Ishikawa (cell line): ENCODE measurements at regions not wholly inside any gene's neighbourhood (a gene's known extent, or its start where the extent isn't known, plus 50 kb on each side); places are given as distances from the start of the nearest gene placed in this dataset.

ENCODE experiments used
- CEBPB ChIP-seq: IDR thresholded peaks from 2 replicates; pipeline ENCODE4 v1.6.1; 2012
- CREB1 ChIP-seq: IDR thresholded peaks from 2 replicates; pipeline ENCODE4 v1.6.1; 2012; ENCODE audit warnings: low read depth
- EGR1 ChIP-seq: IDR thresholded peaks from 2 replicates; pipeline ENCODE4 v1.6.1; 2012
- EP300 ChIP-seq: IDR thresholded peaks from 2 replicates; pipeline ENCODE4 v1.6.1; 2012; ENCODE audit warnings: borderline replicate concordance
- FOXM1 ChIP-seq: IDR thresholded peaks from 2 replicates; pipeline ENCODE4 v1.6.1; 2012; ENCODE audit warnings: low read depth, borderline replicate concordance
- NFIC ChIP-seq: IDR thresholded peaks from 2 replicates; pipeline ENCODE4 v1.6.1; 2012
- RAD21 ChIP-seq: IDR thresholded peaks from 2 replicates; pipeline ENCODE4 v1.6.1; 2012; ENCODE audit warnings: low read depth
- TAF1 ChIP-seq: IDR thresholded peaks from 2 replicates; pipeline ENCODE4 v1.6.1; 2012; ENCODE audit warnings: low read depth, mild to moderate bottlenecking
- TCF12 ChIP-seq: IDR thresholded peaks from 2 replicates; pipeline ENCODE4 v1.6.1; 2012; ENCODE audit warnings: low read depth
- TEAD4 ChIP-seq: IDR thresholded peaks from 2 replicates; pipeline ENCODE4 v1.6.1; 2012
- YY1 ChIP-seq: IDR thresholded peaks from 2 replicates; pipeline ENCODE4 v1.6.1; 2012; ENCODE audit warnings: low read depth
- ZBTB7A ChIP-seq: IDR thresholded peaks from 2 replicates; pipeline ENCODE4 v1.6.1; 2012; ENCODE audit warnings: low read depth
- TF ChIP-seq, protein P1 (sequence below): IDR thresholded peaks from 2 replicates; pipeline ENCODE4 v1.6.1; 2012; ENCODE audit warnings: low read depth, mild to moderate bottlenecking
- TF ChIP-seq, protein P2 (sequence below): IDR thresholded peaks from 2 replicates; pipeline ENCODE4 v1.6.1; 2012
- TF ChIP-seq, protein P3 (sequence below): IDR thresholded peaks from 2 replicates; pipeline ENCODE4 v1.6.1; 2012

DNA sequence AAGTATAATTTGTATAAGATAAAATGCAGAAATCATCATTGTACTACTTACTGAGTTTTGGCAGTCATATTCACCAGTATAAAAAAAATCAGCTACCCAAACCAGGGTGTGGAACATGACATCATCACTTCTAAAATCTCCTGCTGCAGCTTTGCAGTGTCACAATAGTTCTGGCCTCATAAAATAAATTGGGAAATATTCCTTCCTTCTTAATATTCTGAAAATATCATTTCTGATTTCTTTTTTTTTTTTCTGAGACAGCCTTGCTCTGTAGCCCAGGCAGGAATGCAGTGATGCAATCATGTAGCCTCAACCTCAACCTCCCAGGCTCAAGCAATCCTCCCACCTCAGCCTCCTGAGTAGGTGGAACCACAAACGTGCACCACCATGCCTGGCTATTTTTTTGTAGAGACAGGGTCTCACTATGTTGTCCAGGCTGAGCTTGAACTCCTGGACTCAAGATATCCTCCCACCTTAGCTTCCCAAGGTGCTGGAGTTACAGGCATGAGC lies 101.4 kb downstream of the TMEM18 start:
- TF ChIP-seq, protein P1, sequence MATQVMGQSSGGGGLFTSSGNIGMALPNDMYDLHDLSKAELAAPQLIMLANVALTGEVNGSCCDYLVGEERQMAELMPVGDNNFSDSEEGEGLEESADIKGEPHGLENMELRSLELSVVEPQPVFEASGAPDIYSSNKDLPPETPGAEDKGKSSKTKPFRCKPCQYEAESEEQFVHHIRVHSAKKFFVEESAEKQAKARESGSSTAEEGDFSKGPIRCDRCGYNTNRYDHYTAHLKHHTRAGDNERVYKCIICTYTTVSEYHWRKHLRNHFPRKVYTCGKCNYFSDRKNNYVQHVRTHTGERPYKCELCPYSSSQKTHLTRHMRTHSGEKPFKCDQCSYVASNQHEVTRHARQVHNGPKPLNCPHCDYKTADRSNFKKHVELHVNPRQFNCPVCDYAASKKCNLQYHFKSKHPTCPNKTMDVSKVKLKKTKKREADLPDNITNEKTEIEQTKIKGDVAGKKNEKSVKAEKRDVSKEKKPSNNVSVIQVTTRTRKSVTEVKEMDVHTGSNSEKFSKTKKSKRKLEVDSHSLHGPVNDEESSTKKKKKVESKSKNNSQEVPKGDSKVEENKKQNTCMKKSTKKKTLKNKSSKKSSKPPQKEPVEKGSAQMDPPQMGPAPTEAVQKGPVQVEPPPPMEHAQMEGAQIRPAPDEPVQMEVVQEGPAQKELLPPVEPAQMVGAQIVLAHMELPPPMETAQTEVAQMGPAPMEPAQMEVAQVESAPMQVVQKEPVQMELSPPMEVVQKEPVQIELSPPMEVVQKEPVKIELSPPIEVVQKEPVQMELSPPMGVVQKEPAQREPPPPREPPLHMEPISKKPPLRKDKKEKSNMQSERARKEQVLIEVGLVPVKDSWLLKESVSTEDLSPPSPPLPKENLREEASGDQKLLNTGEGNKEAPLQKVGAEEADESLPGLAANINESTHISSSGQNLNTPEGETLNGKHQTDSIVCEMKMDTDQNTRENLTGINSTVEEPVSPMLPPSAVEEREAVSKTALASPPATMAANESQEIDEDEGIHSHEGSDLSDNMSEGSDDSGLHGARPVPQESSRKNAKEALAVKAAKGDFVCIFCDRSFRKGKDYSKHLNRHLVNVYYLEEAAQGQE, result no peak
- no peak for TF ChIP-seq EGR1
- TF ChIP-seq TEAD4, result no peak

DNA sequence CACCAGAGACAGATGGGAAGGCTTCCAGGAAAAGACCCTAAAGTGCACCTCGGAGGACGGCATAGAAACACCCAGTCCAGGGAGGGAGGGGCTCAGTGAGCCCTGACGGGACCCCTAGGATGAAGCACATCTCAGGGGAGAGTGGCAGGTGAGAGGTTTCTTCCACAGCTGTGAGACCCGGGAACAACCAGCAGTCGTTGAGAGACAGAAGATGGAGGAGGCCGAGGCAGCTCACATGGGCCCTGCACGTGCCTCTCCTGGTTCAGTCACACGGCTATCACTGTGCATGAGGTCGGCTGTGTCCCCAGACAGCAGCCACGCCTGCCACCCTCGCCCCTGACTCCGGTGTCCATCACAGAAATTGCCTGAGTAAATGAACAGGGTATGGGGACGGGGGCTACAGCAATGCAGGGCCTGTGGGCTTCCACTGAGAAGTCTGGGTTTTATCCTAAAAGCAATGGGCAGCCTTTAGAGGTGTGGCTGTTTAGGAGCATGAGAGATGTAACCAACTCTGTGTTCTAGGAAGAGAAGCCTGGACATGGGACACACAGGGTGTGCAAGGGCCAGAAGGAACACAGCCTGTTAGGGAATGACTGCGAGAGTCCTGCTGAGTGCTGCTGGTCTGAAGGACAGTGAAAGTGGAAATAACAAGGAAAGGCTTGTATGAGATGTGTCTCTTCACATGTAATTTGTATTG lies 102.0 kb downstream of the TMEM18 start:
- TF ChIP-seq, protein P2, sequence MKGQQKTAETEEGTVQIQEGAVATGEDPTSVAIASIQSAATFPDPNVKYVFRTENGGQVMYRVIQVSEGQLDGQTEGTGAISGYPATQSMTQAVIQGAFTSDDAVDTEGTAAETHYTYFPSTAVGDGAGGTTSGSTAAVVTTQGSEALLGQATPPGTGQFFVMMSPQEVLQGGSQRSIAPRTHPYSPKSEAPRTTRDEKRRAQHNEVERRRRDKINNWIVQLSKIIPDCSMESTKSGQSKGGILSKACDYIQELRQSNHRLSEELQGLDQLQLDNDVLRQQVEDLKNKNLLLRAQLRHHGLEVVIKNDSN, result no peak
- no peak for TF ChIP-seq RAD21
- TF ChIP-seq, protein P3, sequence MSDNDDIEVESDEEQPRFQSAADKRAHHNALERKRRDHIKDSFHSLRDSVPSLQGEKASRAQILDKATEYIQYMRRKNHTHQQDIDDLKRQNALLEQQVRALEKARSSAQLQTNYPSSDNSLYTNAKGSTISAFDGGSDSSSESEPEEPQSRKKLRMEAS, result no peak
- TF ChIP-seq ZBTB7A, result no peak

DNA sequence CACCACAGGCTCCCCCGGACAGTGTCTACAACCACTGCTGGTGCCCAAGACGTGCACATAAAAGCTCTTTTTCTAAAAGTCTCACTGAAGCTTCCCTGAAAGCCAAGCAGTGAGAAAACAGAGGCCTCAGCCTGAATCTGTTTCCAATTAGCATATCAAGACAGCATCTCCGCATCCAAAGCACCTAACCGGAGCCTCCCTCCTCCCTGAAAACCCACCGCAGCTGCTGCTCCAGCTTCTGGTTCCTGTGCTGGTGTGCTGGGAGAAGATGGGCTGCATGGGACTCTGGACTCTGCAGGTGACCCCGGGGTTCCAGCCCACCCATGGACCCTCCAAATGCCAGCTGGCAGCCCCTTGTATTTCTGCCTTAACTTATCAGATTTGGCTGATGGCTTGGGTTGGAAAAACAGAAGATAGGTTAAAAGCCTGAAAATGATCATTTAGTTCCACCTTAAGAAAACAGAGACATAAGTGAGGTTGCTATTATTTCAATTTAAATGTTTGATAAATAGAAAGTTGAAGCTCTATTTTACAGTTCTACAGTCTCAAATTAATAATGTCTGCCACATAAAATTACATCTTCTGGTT lies 103.3 kb downstream of the TMEM18 start:
- TF ChIP-seq RAD21, result no peak
- TF ChIP-seq, protein P3, result no peak

DNA sequence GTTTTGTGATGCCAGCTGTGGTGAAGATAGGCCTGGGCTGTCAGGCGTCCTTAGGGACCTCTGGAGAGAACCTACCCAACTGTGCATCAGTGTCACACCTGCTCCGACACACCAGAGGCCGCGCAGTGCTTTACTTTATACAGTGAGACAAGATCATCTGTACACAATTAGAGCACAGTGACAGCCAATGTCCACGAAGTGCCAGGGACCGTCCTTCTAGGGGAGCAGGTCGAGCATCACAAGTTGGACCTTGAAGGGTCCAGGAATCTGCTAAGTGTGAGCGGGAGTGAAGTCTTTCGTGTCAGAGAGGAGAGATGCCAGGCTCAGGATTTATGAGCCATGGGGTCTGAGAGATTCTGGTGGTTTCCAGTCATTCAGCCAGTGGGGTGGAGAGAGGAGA lies 104.2 kb downstream of the TMEM18 start:
- TF ChIP-seq EGR1 (no peak), YY1 (no peak)
- TF ChIP-seq, protein P2, result no peak
- TF ChIP-seq, protein P3, result no peak

DNA sequence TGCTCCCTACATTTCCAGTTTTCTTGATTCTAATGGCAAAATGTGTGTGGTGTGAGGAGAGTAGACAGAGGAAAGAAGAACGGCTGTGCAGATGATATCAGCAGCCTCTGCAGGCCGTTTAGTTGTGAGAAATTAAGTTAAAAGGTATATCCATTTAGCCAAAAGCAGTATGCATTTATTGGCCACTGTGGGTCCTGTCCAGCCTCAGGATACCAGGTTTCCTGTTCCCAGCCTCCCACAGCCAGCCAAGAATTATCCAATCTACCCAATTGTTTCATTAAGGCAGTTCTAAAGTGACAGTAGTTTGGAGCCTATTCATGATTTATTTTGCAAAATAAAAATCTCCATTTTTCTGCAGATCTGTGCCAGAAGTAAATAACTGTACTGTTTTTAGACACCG lies 107.5 kb downstream of the TMEM18 start:
- TF ChIP-seq CEBPB (no peak), FOXM1 (no peak), TAF1 (no peak), ZBTB7A (no peak), YY1 (no peak), EGR1 (no peak), CREB1 (no peak), TCF12 (no peak), RAD21 (no peak), NFIC (no peak), EP300 (no peak), TEAD4 (no peak)
- TF ChIP-seq, protein P1, result no peak
- TF ChIP-seq, protein P3, result no peak
- TF ChIP-seq, protein P2, result no peak

DNA sequence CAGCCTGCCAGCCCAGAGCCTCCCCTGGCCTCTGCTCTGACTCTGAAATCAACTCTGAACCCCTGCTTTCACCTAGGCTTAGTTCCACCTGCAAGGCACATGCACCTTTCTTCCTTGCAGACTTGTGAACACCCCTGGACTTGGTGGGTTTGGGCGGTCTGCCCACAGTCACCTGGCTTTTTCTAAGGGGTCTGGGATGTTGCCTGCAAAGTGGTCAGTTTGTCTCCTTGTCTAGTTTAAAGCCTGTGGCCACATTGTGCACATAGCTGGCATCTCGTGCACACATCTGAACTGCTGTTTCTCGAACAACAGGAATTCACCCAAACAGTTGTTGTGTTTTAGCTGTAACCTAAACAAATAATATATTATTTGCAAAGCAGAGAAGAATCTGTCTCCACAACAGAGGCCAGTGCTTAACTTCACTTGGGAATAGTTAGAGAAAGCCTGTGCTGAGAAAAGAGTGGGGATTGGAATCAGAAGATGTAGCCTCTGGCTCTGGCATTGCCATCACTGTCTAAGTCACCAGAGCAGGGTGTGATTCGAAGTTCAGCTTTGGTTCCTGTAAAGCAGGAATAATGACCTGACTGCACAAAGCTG lies 108.5 kb downstream of the TMEM18 start:
- TF ChIP-seq, protein P3, result no peak
- no peak for TF ChIP-seq YY1
- TF ChIP-seq CREB1, result no peak
- no peak for TF ChIP-seq FOXM1
- TF ChIP-seq EP300, result no peak
- TF ChIP-seq, protein P1, result no peak
- no peak for TF ChIP-seq TCF12
- TF ChIP-seq ZBTB7A, result no peak
- TF ChIP-seq, protein P2, result no peak
- no peak for TF ChIP-seq EGR1
- no peak for TF ChIP-seq CEBPB
- TF ChIP-seq TAF1, result no peak
- TF ChIP-seq RAD21, result no peak
- no peak for TF ChIP-seq NFIC
- no peak for TF ChIP-seq TEAD4
